ENCODE measurements at regions not wholly inside any gene's neighbourhood (a gene's known extent, or its start where the extent isn't known, plus 50 kb on each side); places are given as distances from the start of the nearest gene placed in this dataset.
"Not testable (repeated sequence)": the region's sequence is repeated elsewhere in the genome, so short reads cannot be mapped to it uniquely, and the experiment has no call there.

DNA sequence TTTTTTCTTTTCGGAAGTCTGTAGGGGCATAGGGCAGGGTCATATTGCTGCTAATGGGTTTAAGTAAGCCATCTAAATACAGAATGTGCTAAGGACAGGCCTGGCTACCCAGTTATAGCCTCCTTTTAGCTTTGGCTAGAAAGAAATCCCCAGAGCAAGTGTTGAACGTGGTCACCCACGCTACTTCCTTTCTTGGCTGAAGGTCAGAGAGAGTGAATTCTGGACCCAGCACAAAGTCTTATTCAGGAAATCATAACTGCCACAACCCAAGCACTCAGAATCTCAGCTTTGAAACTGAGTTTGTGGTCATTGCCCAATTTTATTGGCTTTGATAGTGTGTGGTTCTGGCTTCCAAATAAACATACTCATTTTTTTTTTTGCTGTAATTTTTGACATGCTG lies 542.1 kb upstream of the ATP2B1 start:
- DNase-seq: no peak

DNA sequence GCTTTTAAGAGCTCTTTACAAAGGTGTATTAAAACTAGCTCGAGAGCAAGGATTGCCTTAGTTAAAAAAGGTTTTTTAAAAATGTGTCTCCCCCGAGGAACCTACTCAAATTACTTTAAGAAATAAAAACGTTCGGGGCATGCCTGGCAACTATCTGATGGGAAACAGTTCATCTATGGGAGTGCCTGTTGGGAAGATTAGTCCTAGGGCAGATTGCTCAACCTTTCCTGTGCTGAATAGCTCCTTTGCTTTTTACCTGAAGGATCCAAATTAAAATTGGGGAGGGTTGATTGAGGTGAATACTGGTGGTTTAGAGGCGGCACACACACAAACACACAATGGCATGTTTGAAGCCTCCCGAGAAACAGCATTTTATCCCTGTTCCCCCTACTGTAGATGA lies 541.4 kb upstream of the ATP2B1 start:
- DNase-seq: no peak

GRCh38 chr12:90246688-90247087 lies 538.0 kb upstream of the ATP2B1 start:
- DNase-seq: no peak

- DNase-seq: no peak
Measured at GRCh38 chr12:90245391-90245790, 536.8 kb upstream of the ATP2B1 start.

GRCh38 chr12:90244232-90244631 lies 535.6 kb upstream of the ATP2B1 start:
- DNase-seq: no peak

DNA sequence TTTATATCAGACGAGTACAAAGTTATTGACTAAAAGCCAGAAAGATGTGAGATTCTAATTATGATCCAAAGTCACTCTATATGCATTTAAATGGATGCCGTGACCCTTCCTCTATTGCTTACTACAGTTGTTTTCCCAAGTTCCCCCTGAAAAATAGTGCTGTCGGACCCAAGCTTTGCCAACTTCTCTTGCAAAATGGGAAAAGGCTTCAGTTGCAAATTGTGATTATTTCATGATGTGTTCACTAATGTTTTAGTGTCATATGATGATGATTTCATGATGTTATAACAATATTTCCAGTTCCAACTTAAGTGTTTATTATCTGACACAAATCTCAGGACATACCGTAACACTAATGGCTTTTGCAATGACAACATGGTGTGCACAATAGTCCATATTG lies 534.6 kb upstream of the ATP2B1 start:
- DNase-seq: no peak

GRCh38 chr12:90239732-90240260 lies 531.2 kb upstream of the ATP2B1 start:
- no peak for DNase-seq

DNA sequence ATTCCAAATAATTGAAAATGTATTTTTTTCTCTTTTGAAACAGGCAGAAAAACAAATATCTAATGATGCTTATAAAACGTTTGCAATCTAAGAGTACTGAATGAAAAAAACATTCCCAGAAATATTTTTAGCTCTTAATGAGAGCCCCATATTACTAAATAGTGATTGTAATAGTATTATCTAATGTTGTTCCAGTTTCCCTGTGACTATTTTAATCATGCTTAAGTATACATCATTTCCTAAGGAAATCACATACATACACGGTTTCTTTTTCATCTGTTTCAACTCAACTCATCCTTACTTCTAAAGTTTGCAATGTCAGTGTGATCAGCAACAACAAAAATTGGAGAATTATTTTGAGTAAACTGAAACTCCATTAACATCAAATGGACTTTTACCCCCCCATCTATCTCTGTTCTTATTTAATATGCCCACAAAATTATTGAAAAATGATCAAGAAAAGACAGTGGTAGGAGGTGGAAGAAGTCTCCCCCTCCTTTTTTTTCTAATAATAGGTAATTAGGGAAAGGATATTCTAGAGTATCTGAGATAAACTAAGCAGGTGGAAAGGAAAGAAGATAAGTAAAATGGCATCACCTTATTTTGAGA lies 530.1 kb upstream of the ATP2B1 start:
- no peak for DNase-seq

GRCh38 chr12:90237841-90238240 lies 529.2 kb upstream of the ATP2B1 start:
- DNase-seq: no peak

DNA sequence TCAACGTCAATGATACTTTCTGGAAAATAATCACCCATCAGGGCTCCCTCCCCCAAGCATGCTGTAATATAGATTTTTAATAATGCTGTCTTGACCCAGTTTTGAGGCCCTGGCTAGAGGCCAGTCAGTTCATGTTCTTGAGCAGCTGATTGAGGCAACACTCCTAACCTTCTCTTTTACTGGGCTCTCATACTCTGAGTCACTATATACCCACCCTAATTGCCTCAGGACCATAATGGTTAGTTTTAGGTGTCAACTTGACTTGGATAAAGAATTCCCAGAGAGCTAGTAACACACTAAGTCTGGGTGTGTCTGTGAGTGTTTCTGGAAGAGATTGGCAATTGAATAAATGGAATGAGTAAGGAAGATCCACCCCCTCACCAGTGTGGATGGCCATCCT lies 527.0 kb upstream of the ATP2B1 start:
- DNase-seq: no peak

- DNase-seq: no peak
Measured at GRCh38 chr12:90234472-90234871, 525.8 kb upstream of the ATP2B1 start.

DNA sequence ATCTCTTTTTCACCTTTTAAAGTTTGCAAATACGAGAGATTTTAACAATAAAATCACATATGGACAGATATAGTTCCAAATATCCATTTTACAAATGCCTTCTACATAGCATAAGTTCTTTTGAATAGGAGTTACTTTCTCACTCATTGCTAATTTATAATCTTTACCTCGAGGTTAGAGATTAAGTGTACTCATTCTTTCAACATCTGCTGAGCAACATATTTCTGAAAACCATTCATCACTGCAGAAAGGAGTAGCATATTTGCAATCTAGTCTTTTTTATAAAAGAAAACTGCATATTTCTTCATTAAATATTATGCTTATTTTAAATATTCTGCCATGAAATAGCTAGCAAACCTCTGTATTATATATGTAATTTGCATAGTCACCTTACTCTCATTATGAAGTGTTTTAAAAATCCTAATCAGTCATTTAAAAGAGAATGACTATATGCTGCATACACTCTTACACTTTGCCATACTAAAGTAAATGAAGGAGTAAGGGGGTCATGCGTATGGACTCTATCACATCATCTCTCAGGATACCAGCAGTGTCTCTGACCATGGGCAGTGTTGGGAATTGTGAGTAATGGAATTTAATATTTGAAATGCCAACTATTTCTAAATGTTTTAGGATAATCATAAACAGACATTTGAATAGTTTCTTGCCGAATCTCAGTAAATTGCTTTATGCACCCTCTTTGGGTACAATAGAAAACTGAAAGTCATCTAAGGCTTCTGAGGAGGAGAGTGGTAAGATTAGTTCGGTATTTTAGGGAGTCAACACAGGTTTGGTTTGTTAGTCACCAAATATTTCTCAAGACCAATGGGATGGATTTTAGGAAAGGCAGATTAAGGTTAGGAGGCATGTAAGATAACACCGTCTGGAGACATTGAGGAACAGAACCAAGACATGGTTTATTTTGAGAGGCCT lies 524.8 kb upstream of the ATP2B1 start:
- DNase-seq: no peak

- no peak for DNase-seq
Measured at GRCh38 chr12:90229407-90230170, 521.0 kb upstream of the ATP2B1 start.

- DNase-seq: no peak
Measured at GRCh38 chr12:90226211-90226610, 517.6 kb upstream of the ATP2B1 start.

GRCh38 chr12:90216815-90217214 lies 508.2 kb upstream of the ATP2B1 start:
- DNase-seq: no peak

- DNase-seq: no peak
Measured at GRCh38 chr12:90216020-90216552, 507.4 kb upstream of the ATP2B1 start.

GRCh38 chr12:90211017-90211416 lies 502.4 kb upstream of the ATP2B1 start:
- no peak for DNase-seq

DNA sequence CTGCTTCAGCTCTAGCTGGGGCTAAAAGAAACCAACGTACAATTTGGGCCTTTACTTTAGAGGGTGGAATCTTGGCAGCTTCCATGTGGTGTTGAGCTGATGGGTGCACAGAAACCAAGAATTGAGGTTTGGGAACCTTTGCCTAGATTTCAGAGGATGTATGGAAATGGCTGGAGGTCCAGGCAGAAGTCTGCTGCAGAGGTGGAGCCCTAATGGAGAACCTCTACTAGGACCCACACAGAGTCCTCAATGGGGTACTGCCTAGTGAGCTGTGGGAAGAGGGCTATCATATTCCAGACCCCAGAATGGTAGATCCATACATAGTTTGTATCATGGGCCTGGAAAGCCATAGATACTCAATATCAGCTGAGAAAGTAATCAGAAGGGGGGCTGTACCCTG lies 500.4 kb upstream of the ATP2B1 start:
- no peak for DNase-seq

GRCh38 chr12:90208379-90208778 lies 499.7 kb upstream of the ATP2B1 start:
- not testable (repeated sequence) for DNase-seq

- DNase-seq: no peak
Measured at GRCh38 chr12:90207799-90208198, 499.2 kb upstream of the ATP2B1 start.

GRCh38 chr12:90205165-90205564 lies 496.5 kb upstream of the ATP2B1 start:
- DNase-seq: no peak

DNA sequence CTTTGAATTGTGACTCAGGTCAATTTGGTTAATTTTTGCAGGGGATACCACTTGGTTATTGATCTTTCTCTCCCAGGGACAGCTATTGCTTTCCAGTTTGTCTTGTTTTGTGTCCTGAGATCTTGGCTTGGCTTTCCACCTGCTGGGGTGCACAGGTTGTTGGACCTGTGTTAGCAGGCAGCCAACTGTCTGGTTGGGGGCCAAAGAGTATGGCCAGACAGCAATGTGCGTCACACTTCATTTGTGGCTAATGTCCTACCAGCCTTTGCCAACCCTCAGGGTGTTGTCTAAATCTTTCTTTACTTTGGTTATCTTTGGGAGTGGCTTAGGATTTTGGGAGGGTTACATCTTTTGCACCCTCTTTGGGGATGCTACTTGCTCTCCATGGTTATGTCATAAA lies 494.9 kb upstream of the ATP2B1 start:
- DNase-seq: no peak

DNA sequence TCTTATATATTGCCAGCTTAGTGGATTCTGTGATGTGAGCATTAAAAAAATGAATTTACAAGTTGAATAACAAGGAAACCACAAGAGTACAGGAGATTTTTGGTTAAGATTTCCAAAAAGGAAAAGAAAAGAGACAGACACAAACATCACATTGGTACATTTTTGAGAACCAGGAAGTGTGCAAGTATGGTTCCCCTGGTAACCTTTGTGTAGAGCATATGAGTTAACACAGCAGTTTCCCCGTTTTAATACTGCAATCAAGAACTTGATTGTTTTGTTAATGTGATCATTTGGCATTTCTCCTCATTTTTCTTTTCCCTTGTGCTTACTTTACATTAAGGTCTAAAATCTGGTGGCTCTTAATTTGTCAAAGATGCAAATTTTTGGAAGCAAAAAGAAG lies 490.4 kb upstream of the ATP2B1 start:
- DNase-seq: no peak

All from NCI-H2029 (cell line).